Gastrocnemius medialis (tissue), 4 donors: ENCODE measurements at regions not wholly inside any gene's neighbourhood (a gene's known extent, or its start where the extent isn't known, plus 50 kb on each side); places are given as distances from the start of the nearest gene placed in this dataset.

Source experiments
- ATAC-seq, 2 donors: fragments of 150-250 bp; one replicate each; pipeline ENCODE4 v1.9.1; 2016
- DNase-seq, 2 donors: peaks; one replicate each; pipeline ENCODE4 v3.0.0-alpha.2; 2019
- H3K27ac ChIP-seq, 4 donors: fragments of 200-600 bp; sonication (generic); 1 replicate in 1 of 4; 2 replicates in 3 of 4; pipeline ENCODE4 v1.5.1; 2016 to 2018; ENCODE audit warnings: mild to moderate bottlenecking in 2 of 4, moderate library complexity in 1 of 4
- H3K27me3 ChIP-seq, 3 donors: fragments of 200-600 bp; sonication (generic) in 2 of 3; 1 replicate in 1 of 3; 2 replicates in 2 of 3; pipeline versions ENCODE4 v1.5.1 to v1.6.0; 2016 to 2019; ENCODE audit warnings: mild to moderate bottlenecking in 1 of 3, moderate library complexity in 1 of 3
- H3K36me3 ChIP-seq, 2 donors: fragments of 200-600 bp; sonication (generic) in 1 of 2; one replicate each; pipeline ENCODE4 v1.5.1; 2017 to 2018
- H3K4me1 ChIP-seq, 2 donors: fragments of 200-600 bp; sonication (generic) in 1 of 2; one replicate each; pipeline ENCODE4 v1.5.1; 2016 to 2017; ENCODE audit warnings: mild to moderate bottlenecking in 2 of 2
- H3K4me3 ChIP-seq, 4 donors: fragments of 200-600 bp; sonication (generic) in 3 of 4; 1 replicate in 1 of 4; 2 replicates in 3 of 4; pipeline ENCODE4 v1.5.1; 2016 to 2019; ENCODE audit warnings: mild to moderate bottlenecking in 2 of 4
- H3K9me3 ChIP-seq, 3 donors: fragments of 200-600 bp; sonication (generic) in 2 of 3; 1 replicate in 1 of 3; 2 replicates in 2 of 3; pipeline ENCODE4 v1.5.1; 2016 to 2019
- POLR2A ChIP-seq, 2 donors: fragments of 450-650 bp; IDR thresholded peaks; one replicate each; pipeline ENCODE4 v1.6.1; 2017; ENCODE audit warnings: antibody characterized with exemption in 2 of 2, mild to moderate bottlenecking in 2 of 2, moderate library complexity in 2 of 2
- in situ Hi-C, 4 donors: fragments of 200-750 bp; cut with MboI; loops; one replicate each; pipeline versions ENCODE4 v1.15.0 to v1.8.0; 2017; ENCODE audit warnings: low sequenced_read_pairs in 4 of 4
- intact Hi-C: fragments of 100-400 bp; cut with DNase I; formaldehyde crosslinking; loops from one replicate; pipeline ENCODE4 v1.15.1; 2023; ENCODE audit warnings: low total_unique reads
- TF ChIP-seq, protein P1 (sequence below), 5 experiments: fragments of 450-650 bp in 3 of 5; fragments of 200-600 bp in 2 of 5; sonication (generic) in 2 of 5; IDR thresholded peaks in 4 of 5; conservative IDR thresholded peaks in 1 of 5; 1 replicate in 4 of 5; 2 replicates in 1 of 5; pipeline ENCODE4 v1.5.1; 2016 to 2019; ENCODE audit warnings: antibody characterized with exemption in 5 of 5, mild to moderate bottlenecking in 3 of 5, moderate library complexity in 3 of 5

DNA sequence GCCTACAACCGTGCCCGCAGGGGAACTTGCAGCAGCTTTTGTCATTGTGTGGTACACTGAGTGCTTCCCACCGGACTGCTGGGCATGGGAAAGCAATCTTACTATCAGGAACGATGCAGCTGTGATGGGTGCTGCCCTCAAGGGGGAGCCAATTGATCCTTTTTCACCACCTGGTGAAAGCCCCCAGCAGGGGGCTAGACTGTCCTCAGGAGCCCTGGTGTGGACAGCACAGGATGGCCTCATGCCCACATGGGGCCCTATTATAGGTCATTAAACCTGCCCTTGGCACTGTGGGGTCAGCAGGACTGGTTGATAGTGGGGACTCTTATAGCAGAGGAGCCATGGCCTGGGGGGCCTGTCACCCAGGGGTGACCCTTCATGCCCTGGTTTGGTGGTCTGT is 172.2 kb downstream of the GLI2 start:
- TF ChIP-seq, protein P1, sequence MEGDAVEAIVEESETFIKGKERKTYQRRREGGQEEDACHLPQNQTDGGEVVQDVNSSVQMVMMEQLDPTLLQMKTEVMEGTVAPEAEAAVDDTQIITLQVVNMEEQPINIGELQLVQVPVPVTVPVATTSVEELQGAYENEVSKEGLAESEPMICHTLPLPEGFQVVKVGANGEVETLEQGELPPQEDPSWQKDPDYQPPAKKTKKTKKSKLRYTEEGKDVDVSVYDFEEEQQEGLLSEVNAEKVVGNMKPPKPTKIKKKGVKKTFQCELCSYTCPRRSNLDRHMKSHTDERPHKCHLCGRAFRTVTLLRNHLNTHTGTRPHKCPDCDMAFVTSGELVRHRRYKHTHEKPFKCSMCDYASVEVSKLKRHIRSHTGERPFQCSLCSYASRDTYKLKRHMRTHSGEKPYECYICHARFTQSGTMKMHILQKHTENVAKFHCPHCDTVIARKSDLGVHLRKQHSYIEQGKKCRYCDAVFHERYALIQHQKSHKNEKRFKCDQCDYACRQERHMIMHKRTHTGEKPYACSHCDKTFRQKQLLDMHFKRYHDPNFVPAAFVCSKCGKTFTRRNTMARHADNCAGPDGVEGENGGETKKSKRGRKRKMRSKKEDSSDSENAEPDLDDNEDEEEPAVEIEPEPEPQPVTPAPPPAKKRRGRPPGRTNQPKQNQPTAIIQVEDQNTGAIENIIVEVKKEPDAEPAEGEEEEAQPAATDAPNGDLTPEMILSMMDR (IDR thresholded peaks at IDR 0.05 in 4 of 5, conservative IDR thresholded peaks at IDR 0.05 in 1 of 5) = no peak
- TF ChIP-seq POLR2A (IDR thresholded peaks at IDR 0.05) = no peak
- no peaks in the 10 kb centered on the region for H3K9me3 ChIP-seq
- H3K36me3 ChIP-seq = no peaks in the 10 kb centered on the region
- H3K4me1 ChIP-seq = peaks cover 6 to 14% of the 10 kb centered on the region in 2 donors
- no peak for DNase-seq
- in situ Hi-C loops (no loop called here), intact Hi-C loops (no loop called here)
- H3K4me3 ChIP-seq = no peak overlapping the region
- H3K27ac ChIP-seq = no peak overlapping the region
- no peaks in the 10 kb centered on the region for H3K27me3 ChIP-seq
- ATAC-seq = no peak

DNA sequence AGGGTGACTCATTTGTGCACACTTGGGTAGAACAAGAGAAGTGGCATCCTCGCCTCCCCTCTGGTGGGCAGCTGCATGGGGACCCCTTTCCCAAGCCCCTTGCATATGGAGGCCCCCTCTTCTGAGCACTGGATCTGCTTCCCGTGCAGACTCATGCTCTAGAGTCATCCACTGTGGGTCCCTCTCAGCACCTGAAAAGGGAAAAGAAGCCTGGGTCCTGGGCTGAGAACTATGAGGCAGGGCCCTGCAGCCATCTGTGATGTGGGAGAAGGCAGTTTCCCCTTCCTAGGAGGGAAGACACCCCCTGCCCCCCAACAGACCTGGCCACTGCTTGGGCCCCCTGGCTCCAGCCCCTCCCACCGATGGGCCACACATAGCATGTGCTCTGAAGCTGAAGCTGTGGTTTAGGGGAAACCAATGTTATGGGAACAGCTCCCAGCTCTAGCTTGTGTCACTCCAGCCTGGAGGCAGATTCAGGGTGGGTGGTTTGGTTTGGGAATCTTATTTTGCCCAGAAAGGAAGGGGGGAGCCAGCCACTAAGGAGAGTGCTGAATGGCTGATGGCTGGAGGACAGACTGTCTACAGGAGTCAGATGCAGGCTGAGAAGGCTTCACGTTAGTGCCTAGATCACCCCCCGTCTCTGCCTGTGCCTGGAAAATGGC is 172.8 kb downstream of the GLI2 start:
- ATAC-seq (no peak), DNase-seq (no peak)
- H3K27me3 ChIP-seq = no peaks in the 10 kb centered on the region
- in situ Hi-C loops (no loop called here), intact Hi-C loops (no loop called here)
- TF ChIP-seq, protein P1 (IDR thresholded peaks at IDR 0.05 in 4 of 5, conservative IDR thresholded peaks at IDR 0.05 in 1 of 5) = no peak
- no peak for TF ChIP-seq POLR2A (IDR thresholded peaks at IDR 0.05)
- peaks cover 6 to 14% of the 10 kb centered on the region in 2 donors for H3K4me1 ChIP-seq
- H3K9me3 ChIP-seq = no peaks in the 10 kb centered on the region
- H3K4me3 ChIP-seq = no peak overlapping the region
- H3K36me3 ChIP-seq = no peaks in the 10 kb centered on the region
- no peak overlapping the region for H3K27ac ChIP-seq

DNA sequence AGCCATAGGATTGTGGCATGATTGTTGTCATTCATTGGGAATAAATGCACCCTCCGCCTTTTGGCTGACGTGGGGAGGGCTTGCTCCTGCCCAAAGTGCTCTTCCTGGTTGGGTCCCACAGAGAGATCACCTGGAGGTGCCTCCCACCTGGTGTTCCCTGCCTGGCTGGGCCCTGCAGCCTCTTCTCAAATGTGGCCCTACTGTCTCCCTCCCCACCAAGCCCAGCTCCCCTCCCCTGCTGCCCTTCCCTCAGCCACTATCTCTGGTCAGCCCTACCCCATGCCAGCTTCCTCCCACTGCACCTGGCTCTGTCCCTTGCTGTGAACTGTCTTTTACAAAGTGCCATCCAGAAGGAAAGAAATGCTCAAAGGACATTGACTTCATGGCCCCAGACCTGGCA is 173.4 kb downstream of the GLI2 start:
- ATAC-seq (no peak), DNase-seq (no peak)
- in situ Hi-C loops (no loop called here), intact Hi-C loops (no loop called here)
- Histone ChIP-seq H3K9me3 (no peaks in the 10 kb centered on the region), H3K4me3 (no peak overlapping the region), H3K27ac (no peak overlapping the region), H3K27me3 (no peaks in the 10 kb centered on the region), H3K36me3 (no peaks in the 10 kb centered on the region), H3K4me1 (peaks cover 12 to 15% of the 10 kb centered on the region in 2 donors)
- TF ChIP-seq POLR2A (IDR thresholded peaks at IDR 0.05) = no peak
- TF ChIP-seq, protein P1 (IDR thresholded peaks at IDR 0.05 in 4 of 5, conservative IDR thresholded peaks at IDR 0.05 in 1 of 5) = no peak

DNA sequence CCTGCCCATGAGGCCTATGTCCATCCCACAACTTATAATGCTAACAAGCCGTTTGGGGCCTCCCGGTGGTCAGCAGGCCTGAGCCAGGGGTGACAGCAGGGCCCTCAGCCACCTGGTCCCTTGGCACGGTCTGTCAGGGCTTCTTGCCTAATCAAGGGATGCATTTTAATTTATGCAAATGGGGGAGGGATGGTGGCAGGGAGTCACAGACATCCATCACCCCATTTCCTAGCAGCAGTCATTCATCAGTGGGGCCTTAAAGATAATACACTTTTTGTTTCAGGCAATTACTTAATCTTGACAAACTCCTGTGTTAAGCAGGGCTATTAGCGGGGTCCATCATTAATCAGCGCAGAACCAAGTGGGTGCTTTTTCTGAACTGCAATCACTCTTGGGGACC is 174.5 kb downstream of the GLI2 start:
- TF ChIP-seq POLR2A (IDR thresholded peaks at IDR 0.05) = no peak
- TF ChIP-seq, protein P1 (IDR thresholded peaks at IDR 0.05 in 4 of 5, conservative IDR thresholded peaks at IDR 0.05 in 1 of 5) = no peak
- intact Hi-C loops (no loop called here), in situ Hi-C loops (no loop called here)
- Histone ChIP-seq H3K4me1 (peaks cover 15 to 18% of the 10 kb centered on the region in 2 donors), H3K27me3 (no peaks in the 10 kb centered on the region), H3K36me3 (no peaks in the 10 kb centered on the region), H3K4me3 (no peak overlapping the region), H3K9me3 (no peaks in the 10 kb centered on the region), H3K27ac (no peak overlapping the region)
- no peak for ATAC-seq
- no peak for DNase-seq
